GM12878 (cell line): ENCODE measurements at regions not wholly inside any gene's neighbourhood (a gene's known extent, or its start where the extent isn't known, plus 50 kb on each side); places are given as distances from the start of the nearest gene placed in this dataset.

Source experiments
- ATAC-seq: fragments of 200-7000 bp; cut with Tn5 transposase; 3 replicates; pipeline ENCODE4 v1.9.1; 2020; ENCODE audit warnings: mild to moderate bottlenecking, moderate library complexity
- BruUV-seq: library from RNA; stranded (reverse); fragments of 400-500 nt; replicated peaks from 2 replicates; lab custom pipeline; 2021; lab: Mats Ljungman, UMichigan
- CTCF ChIA-PET: fragments of 300-600 bp; sonication (Branson Sonifier 250); formaldehyde crosslinking; extraction: SDS; loops from one replicate; lab custom pipeline; 2021; ENCODE audit warnings: inconsistent platforms; lab: Yijun Ruan, JAX
- POLR2A ChIA-PET: fragments of 350-600 bp; formaldehyde crosslinking; extraction: SDS; loops from one replicate; lab custom pipeline; 2021; ENCODE audit warnings: inconsistent platforms; lab: Charles Lee
- RAD21 ChIA-PET: fragments of 300-600 bp; sonication (Branson Sonifier 250); formaldehyde crosslinking; loops from one replicate; lab custom pipeline; 2023; ENCODE audit warnings: antibody characterized with exemption; ENCODE audit not compliant: unreplicated experiment; lab: Charles Lee
- SMC1A ChIA-PET: fragments of 300-600 bp; sonication (Branson Sonifier 250); formaldehyde crosslinking; loops from one replicate; lab custom pipeline; 2023; ENCODE audit not compliant: unreplicated experiment, uncharacterized antibody; lab: Charles Lee
- DNase-seq: peaks from one replicate; pipeline ENCODE4 v3.0.0-alpha.2; 2011; ENCODE audit warnings: low read depth, low spot score
- FAIRE-seq: peaks from 3 replicates; lab custom pipeline; 2011; peaks lifted over from hg19 to GRCh38; lab: Jason Lieb, UNC
- H2AFZ ChIP-seq: 2 replicates; pipeline ENCODE4 v1.6.0; 2011; ENCODE audit warnings: low read depth, low read length, control low read depth; ENCODE audit not compliant: control insufficient read depth
- H3K27ac ChIP-seq: 2 replicates; pipeline ENCODE4 v1.5.1; 2011; ENCODE audit warnings: control low read depth; ENCODE audit not compliant: control insufficient read depth, insufficient read depth
- H3K27me3 ChIP-seq, 2 experiments: replicated peaks in 1 of 2; 2 replicates each; pipeline versions ENCODE4 v1.6.0 to v1.6.1; 2011; ENCODE audit warnings: low read length in 1 of 2; ENCODE audit not compliant: control insufficient read depth in 2 of 2, insufficient read depth in 2 of 2
- H3K36me3 ChIP-seq, 2 experiments: 2 replicates each; pipeline ENCODE4 v1.5.1; 2011; ENCODE audit warnings: low read length in 1 of 2; ENCODE audit not compliant: control insufficient read depth in 2 of 2, insufficient read depth in 2 of 2
- H3K4me1 ChIP-seq: 2 replicates; pipeline ENCODE4 v1.6.1; 2011; ENCODE audit warnings: mild to moderate bottlenecking, low read length, moderate library complexity, mixed read lengths; ENCODE audit not compliant: control insufficient read depth, insufficient read depth
- H3K4me2 ChIP-seq: 2 replicates; pipeline ENCODE4 v1.6.0; 2011; ENCODE audit warnings: control low read depth; ENCODE audit not compliant: control insufficient read depth, insufficient read depth
- H3K4me3 ChIP-seq: fragments of 200-600 bp; sonication (generic); 2 replicates; pipeline ENCODE4 v1.5.1; 2016
- H3K79me2 ChIP-seq: 2 replicates; pipeline ENCODE4 v1.6.0; 2011; ENCODE audit warnings: low read length; ENCODE audit not compliant: control insufficient read depth, insufficient read depth
- H3K9ac ChIP-seq: 2 replicates; pipeline ENCODE4 v1.8.0; 2011; ENCODE audit warnings: low read length, control low read depth, mixed read lengths; ENCODE audit not compliant: control insufficient read depth, insufficient read depth
- H3K9me3 ChIP-seq: replicated peaks from 3 replicates; pipeline ENCODE4 v1.5.1; 2011; ENCODE audit warnings: mild to moderate bottlenecking, low read length; ENCODE audit not compliant: control insufficient read depth, insufficient read depth
- H4K20me1 ChIP-seq: 2 replicates; pipeline ENCODE4 v1.6.0; 2011; ENCODE audit not compliant: control insufficient read depth, insufficient read depth
- BCL11A ChIP-seq: IDR thresholded peaks from 2 replicates; pipeline ENCODE4 v1.6.1; 2011; ENCODE audit warnings: low read depth, low read length
- CBX5 ChIP-seq: sonication (generic); IDR thresholded peaks from 2 replicates; pipeline ENCODE4 v1.6.1; 2016; ENCODE audit warnings: low read depth, moderate library complexity, mild to moderate bottlenecking, inconsistent platforms
- CTCF ChIP-seq, 3 experiments: IDR thresholded peaks in 2 of 3; conservative IDR thresholded peaks in 1 of 3; 2 replicates each; pipeline ENCODE4 v1.5.1; 2011; ENCODE audit warnings: low read depth in 3 of 3, low read length in 3 of 3, mild to moderate bottlenecking in 3 of 3, control low read depth in 2 of 3, moderate library complexity in 2 of 3, inconsistent platforms in 1 of 3, mixed read lengths in 1 of 3; ENCODE audit not compliant: control insufficient read depth in 2 of 3, insufficient read depth in 1 of 3; ENCODE audit errors: extremely low read depth in 1 of 3
- HCFC1 ChIP-seq: fragments of 150-350 bp; IDR thresholded peaks from 2 replicates; pipeline ENCODE4 v1.6.1; 2014; ENCODE audit warnings: low read length
- HDAC2 ChIP-seq: fragments of 200-600 bp; sonication (generic); IDR thresholded peaks from 2 replicates; pipeline ENCODE4 v1.6.1; 2017
- HDGF ChIP-seq: fragments of 450-650 bp; IDR thresholded peaks from 2 replicates; pipeline ENCODE4 v1.6.1; 2016; ENCODE audit warnings: antibody characterized with exemption
- IRF4 ChIP-seq: IDR thresholded peaks from 2 replicates; pipeline ENCODE4 v1.6.1; 2011; ENCODE audit warnings: low read depth, low read length
- MYB ChIP-seq: fragments of 150-350 bp; IDR thresholded peaks from 2 replicates; pipeline ENCODE4 v1.6.1; 2014; ENCODE audit warnings: mild to moderate bottlenecking, low read depth, low read length, borderline replicate concordance
- NR2C1 ChIP-seq: fragments of 450-650 bp; IDR thresholded peaks from 2 replicates; pipeline ENCODE4 v1.6.1; 2017; ENCODE audit warnings: antibody characterized with exemption, mild to moderate bottlenecking, moderate library complexity
- PBX3 ChIP-seq: IDR thresholded peaks from 2 replicates; pipeline ENCODE4 v1.6.1; 2011; ENCODE audit warnings: mild to moderate bottlenecking, low read depth, low read length, moderate library complexity; ENCODE audit not compliant: insufficient replicate concordance
- SMAD1 ChIP-seq: fragments of 450-650 bp; IDR thresholded peaks from 2 replicates; pipeline ENCODE4 v1.6.1; 2018; ENCODE audit warnings: mild to moderate bottlenecking, low read depth; ENCODE audit not compliant: partially characterized antibody
- SRF ChIP-seq, 2 experiments: IDR thresholded peaks; 2 replicates each; pipeline ENCODE4 v1.6.1; 2011; ENCODE audit warnings: low read depth in 2 of 2, low read length in 2 of 2, mild to moderate bottlenecking in 1 of 2, moderate library complexity in 1 of 2
- USF2 ChIP-seq: IDR thresholded peaks from 2 replicates; pipeline ENCODE4 v1.6.1; 2011; ENCODE audit warnings: low read depth, low read length, improper control_type of control experiment, borderline replicate concordance
- ZNF622 ChIP-seq: fragments of 450-650 bp; IDR thresholded peaks from 2 replicates; pipeline ENCODE4 v1.6.1; 2017; ENCODE audit warnings: mild to moderate bottlenecking, inconsistent platforms
- WGBS: methylation state at CpG from one replicate; pipeline ENCODE4 v1.1.6; 2016; ENCODE audit warnings: low lambda C conversion rate; ENCODE audit not compliant: insufficient replicate concordance, insufficient coverage; ENCODE audit errors: missing lambda C conversion rate; 5-methylcytosine and 5-hydroxymethylcytosine counted together
- in situ Hi-C: fragments of 300-500 bp; cut with MboI; formaldehyde crosslinking; loops from 9 replicates; pipeline ENCODE4 v1.14.3; 2018; ENCODE audit warnings: mixed read lengths
- intact Hi-C: fragments of 100-400 bp; cut with micrococcal nuclease; formaldehyde crosslinking; loops from one replicate; pipeline ENCODE4 v1.14.2; 2022; ENCODE audit not compliant: unreplicated experiment

GRCh38 chr3:22587446-22587845, 615.7 kb upstream of the UBE2E2 start:
- POLR2A ChIA-PET = no interaction called here
- RAD21 ChIA-PET = no interaction called here
- H3K9me3 ChIP-seq = no peaks in the 10 kb centered on the region
- SMC1A ChIA-PET = interaction anchor here (1.3 kb wide), 1 partner anchor 12 kb away, joined by 3 read pairs; no protein-coding TSS in a partner anchor
- no peaks in the 10 kb centered on the region for H3K4me1 ChIP-seq
- WGBS = 35% methylated on average over 7 of the region's 7 CpGs
- FAIRE-seq (no peak), ATAC-seq (no peak), DNase-seq (no peak)
- H3K79me2 ChIP-seq = no peaks in the 10 kb centered on the region
- no peaks in the 10 kb centered on the region for H3K27me3 ChIP-seq
- in situ Hi-C loops = no loop called here
- H3K4me3 ChIP-seq = no peak overlapping the region
- no peak overlapping the region for H2AFZ ChIP-seq
- intact Hi-C loops = no loop called here
- H3K27ac ChIP-seq = no peak overlapping the region
- no TSS peak for BruUV-seq
- no peak overlapping the region for H3K9ac ChIP-seq
- TF ChIP-seq PBX3 (no peak), HDGF (no peak), ZNF622 (no peak), CBX5 (no peak), SRF (IDR thresholded peaks at IDR 0.05; ENCODE audit: low read depth in 2 of 2, low read length in 2 of 2) (no peak), MYB (no peak), CTCF (IDR thresholded peaks at IDR 0.05 in 2 of 3, conservative IDR thresholded peaks at IDR 0.05 in 1 of 3; ENCODE audit: control insufficient read depth in 2 of 3, extremely low read depth in 1 of 3, insufficient read depth in 1 of 3, low read depth in 3 of 3, low read length in 3 of 3) (no peak), USF2 (no peak), SMAD1 (no peak), HCFC1 (no peak), NR2C1 (no peak), HDAC2 (no peak), IRF4 (no peak), BCL11A (no peak)
- CTCF ChIA-PET = interaction anchor here (0.6 kb wide), 1 partner anchor 212 kb away, joined by 3 read pairs; no protein-coding TSS in a partner anchor
- H4K20me1 ChIP-seq = no peaks in the 10 kb centered on the region
- no peak overlapping the region for H3K4me2 ChIP-seq
- no peaks in the 10 kb centered on the region for H3K36me3 ChIP-seq
